ENCODE measurements at regions not wholly inside any gene's neighbourhood (a gene's known extent, or its start where the extent isn't known, plus 50 kb on each side); places are given as distances from the start of the nearest gene placed in this dataset.

- TF ChIP-seq CTCF (IDR thresholded peaks at IDR 0.05), result peak in 5 of 6 experiments; percentile 6 to 69 (median 58)
- TF ChIP-seq POLR2A (IDR thresholded peaks at IDR 0.05), result no peak
These were observed 589.3 kb upstream of the TMEM132C start for GRCh38 chr12:127677537-127678131.
